ENCODE measurements at regions not wholly inside any gene's neighbourhood (a gene's known extent, or its start where the extent isn't known, plus 50 kb on each side); places are given as distances from the start of the nearest gene placed in this dataset.

DNA sequence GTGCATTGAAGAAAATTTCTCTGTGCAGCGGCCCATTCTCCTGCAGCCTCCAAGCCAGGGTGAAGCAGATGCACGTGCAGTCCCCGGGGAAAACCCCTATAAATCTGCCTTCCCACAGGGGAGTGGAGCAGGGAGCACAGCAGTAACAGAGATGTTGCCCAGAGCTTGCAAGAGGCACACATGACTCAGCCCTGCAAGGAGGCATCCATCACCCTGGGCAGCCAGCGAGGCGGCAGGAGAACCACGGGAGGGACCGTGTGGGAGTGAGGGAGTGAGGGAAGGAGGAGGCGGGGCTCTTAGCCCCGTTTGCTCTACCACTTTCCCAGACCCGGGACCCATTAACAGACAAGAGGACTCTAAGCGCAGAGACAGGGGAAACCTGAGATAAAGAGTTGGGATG lies 96.2 kb upstream of the ARAP3 start:
- TF ChIP-seq POLR2A (IDR thresholded peaks at IDR 0.05), result no peak
- no peak for TF ChIP-seq POLR2AphosphoS5 (IDR thresholded peaks at IDR 0.05)
